ENCODE measurements at regions not wholly inside any gene's neighbourhood (a gene's known extent, or its start where the extent isn't known, plus 50 kb on each side); places are given as distances from the start of the nearest gene placed in this dataset.

DNA sequence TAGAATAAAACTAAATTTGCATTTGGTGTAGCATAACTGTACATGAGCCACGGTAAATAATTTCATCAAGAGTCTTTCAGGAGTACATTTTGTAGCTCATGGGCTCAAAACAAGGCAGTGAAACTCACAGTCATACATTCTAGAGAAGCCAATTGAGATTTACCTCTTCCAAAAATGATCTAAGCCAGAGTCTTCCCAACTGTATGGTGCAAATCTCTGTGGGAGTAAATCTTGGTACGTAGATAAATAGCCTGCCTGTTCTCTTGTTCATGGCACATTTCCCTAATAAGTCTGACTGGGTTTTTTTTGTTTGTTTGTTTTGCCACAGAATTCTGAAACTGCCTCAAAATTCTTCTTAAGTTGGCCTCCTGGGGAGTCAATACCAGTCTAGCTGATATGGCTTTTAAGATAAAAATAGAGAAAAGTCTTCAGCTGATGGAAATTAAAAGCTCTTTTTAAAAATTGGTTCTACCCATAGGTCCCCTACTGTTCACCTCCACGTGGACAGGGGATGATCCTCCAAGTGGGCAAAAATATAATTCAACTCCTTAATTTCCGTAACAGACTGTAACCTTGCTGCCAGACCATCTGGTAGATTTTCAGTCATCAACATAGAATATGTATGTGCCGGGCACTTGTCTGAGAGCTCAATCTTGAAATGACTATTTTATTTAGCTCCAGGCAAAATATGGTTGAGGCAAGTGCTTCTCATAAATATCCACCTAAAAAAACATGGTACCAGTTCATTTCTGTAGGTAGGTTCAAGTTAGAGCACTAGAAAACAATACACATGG, 365.4 kb downstream of the PDHA2 start:
- no peak for TF ChIP-seq EZH2 (IDR thresholded peaks at IDR 0.05; ENCODE audit: borderline replicate concordance, low read depth, low read length, poor library complexity, severe bottlenecking)
- intact Hi-C loops (cut with micrococcal nuclease; ENCODE audit: unreplicated experiment): no loop called here
- ChIA-PET CTCF (no interaction called here), POLR2A (ENCODE audit: low non-redundant PET) (no interaction called here)
- Histone ChIP-seq H3K27ac (ENCODE audit: low read depth, low read length, poor library complexity, severe bottlenecking) (no peak overlapping the region), H3K9me3 (ENCODE audit: low read depth, low read length, poor library complexity, severe bottlenecking) (no peaks in the 10 kb centered on the region), H3K4me1 (ENCODE audit: insufficient read depth, low read length, poor library complexity, severe bottlenecking) (no peaks in the 10 kb centered on the region), H3K36me3 (ENCODE audit: insufficient read depth, low read length, poor library complexity, severe bottlenecking) (no peaks in the 10 kb centered on the region), H3K27me3 (replicated peaks; ENCODE audit: insufficient read depth, low read depth, low read length, poor library complexity) (no peaks in the 10 kb centered on the region), H3K4me3 (ENCODE audit: low read depth, low read length, poor library complexity, severe bottlenecking) (no peak overlapping the region)
- BruUV-seq (replicated peaks): no TSS peak
- DNase-seq (ENCODE audit: low spot score): no peak

DNA sequence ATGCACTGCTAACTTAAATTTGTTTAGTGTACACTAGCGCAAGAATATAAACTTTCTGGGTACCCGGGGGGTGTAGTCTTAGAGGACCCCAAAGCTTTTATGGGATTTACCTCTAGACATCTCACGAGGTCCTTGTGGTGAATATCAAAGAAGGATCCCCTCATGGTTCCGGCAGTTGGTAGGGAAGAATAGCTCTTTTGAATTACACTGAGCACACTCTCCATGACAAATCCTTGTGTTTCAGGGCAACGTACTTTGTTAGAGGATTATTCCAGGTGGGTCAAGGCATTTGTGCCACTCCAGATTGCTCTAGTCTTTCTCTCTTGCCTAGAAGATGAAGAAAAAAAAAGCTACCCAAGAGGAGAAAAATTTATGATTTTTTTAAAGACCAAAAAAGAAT, 387.6 kb downstream of the PDHA2 start:
- no peaks in the 10 kb centered on the region for H3K4me1 ChIP-seq (ENCODE audit: insufficient read depth, low read length, poor library complexity, severe bottlenecking)
- intact Hi-C loops (cut with micrococcal nuclease; ENCODE audit: unreplicated experiment): no loop called here
- no peak for DNase-seq (ENCODE audit: low spot score)
- H3K4me3 ChIP-seq (ENCODE audit: low read depth, low read length, poor library complexity, severe bottlenecking): no peak overlapping the region
- H3K36me3 ChIP-seq (ENCODE audit: insufficient read depth, low read length, poor library complexity, severe bottlenecking): no peaks in the 10 kb centered on the region
- ChIA-PET CTCF (no interaction called here), POLR2A (ENCODE audit: low non-redundant PET) (no interaction called here)
- no peak overlapping the region for H3K27ac ChIP-seq (ENCODE audit: low read depth, low read length, poor library complexity, severe bottlenecking)
- H3K27me3 ChIP-seq (replicated peaks; ENCODE audit: insufficient read depth, low read depth, low read length, poor library complexity): no peaks in the 10 kb centered on the region
- no TSS peak for BruUV-seq (replicated peaks)
- no peaks in the 10 kb centered on the region for H3K9me3 ChIP-seq (ENCODE audit: low read depth, low read length, poor library complexity, severe bottlenecking)
- TF ChIP-seq, protein P1, sequence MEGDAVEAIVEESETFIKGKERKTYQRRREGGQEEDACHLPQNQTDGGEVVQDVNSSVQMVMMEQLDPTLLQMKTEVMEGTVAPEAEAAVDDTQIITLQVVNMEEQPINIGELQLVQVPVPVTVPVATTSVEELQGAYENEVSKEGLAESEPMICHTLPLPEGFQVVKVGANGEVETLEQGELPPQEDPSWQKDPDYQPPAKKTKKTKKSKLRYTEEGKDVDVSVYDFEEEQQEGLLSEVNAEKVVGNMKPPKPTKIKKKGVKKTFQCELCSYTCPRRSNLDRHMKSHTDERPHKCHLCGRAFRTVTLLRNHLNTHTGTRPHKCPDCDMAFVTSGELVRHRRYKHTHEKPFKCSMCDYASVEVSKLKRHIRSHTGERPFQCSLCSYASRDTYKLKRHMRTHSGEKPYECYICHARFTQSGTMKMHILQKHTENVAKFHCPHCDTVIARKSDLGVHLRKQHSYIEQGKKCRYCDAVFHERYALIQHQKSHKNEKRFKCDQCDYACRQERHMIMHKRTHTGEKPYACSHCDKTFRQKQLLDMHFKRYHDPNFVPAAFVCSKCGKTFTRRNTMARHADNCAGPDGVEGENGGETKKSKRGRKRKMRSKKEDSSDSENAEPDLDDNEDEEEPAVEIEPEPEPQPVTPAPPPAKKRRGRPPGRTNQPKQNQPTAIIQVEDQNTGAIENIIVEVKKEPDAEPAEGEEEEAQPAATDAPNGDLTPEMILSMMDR (conservative IDR thresholded peaks at IDR 0.05; ENCODE audit: low read depth, low read length): no peak
- no peak for TF ChIP-seq EZH2 (IDR thresholded peaks at IDR 0.05; ENCODE audit: borderline replicate concordance, low read depth, low read length, poor library complexity, severe bottlenecking)

DNA sequence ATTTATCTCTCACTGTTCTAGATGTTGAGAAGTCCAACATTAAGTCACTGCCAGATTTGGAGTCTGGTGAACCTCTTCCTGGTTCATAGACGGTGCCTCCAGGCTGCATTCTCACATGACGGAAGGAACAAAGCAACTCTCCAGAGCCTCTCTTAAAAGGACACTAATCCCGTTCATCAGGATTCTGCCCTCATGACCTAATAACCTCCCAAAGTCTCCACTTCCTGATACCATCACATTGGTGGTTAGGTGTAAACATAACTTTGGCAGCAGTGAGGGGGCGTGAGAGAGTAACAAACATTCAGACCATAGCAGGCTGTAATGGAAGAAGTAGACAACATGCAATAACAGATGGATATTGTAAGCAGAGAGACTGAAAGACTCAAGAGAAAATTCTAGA, 388.6 kb downstream of the PDHA2 start:
- BruUV-seq (replicated peaks): no TSS peak
- CTCF ChIA-PET: no interaction called here

More for the DNA sequence above, 388.6 kb downstream of the PDHA2 start:
- intact Hi-C loops (cut with micrococcal nuclease; ENCODE audit: unreplicated experiment): no loop called here
- Histone ChIP-seq H3K4me3 (ENCODE audit: low read depth, low read length, poor library complexity, severe bottlenecking) (no peak overlapping the region), H3K27ac (ENCODE audit: low read depth, low read length, poor library complexity, severe bottlenecking) (no peak overlapping the region), H3K9me3 (ENCODE audit: low read depth, low read length, poor library complexity, severe bottlenecking) (no peaks in the 10 kb centered on the region), H3K4me1 (ENCODE audit: insufficient read depth, low read length, poor library complexity, severe bottlenecking) (no peaks in the 10 kb centered on the region), H3K36me3 (ENCODE audit: insufficient read depth, low read length, poor library complexity, severe bottlenecking) (no peaks in the 10 kb centered on the region), H3K27me3 (replicated peaks; ENCODE audit: insufficient read depth, low read depth, low read length, poor library complexity) (no peaks in the 10 kb centered on the region)
- TF ChIP-seq EZH2 (IDR thresholded peaks at IDR 0.05; ENCODE audit: borderline replicate concordance, low read depth, low read length, poor library complexity, severe bottlenecking): no peak
- TF ChIP-seq, protein P1 (conservative IDR thresholded peaks at IDR 0.05; ENCODE audit: low read depth, low read length): no peak
- no peak for DNase-seq (ENCODE audit: low spot score)
- POLR2A ChIA-PET (ENCODE audit: low non-redundant PET): no interaction called here

Data from A673 (cell line).